ENCODE measurements at regions not wholly inside any gene's neighbourhood (a gene's known extent, or its start where the extent isn't known, plus 50 kb on each side); places are given as distances from the start of the nearest gene placed in this dataset.
A peak's percentile ranks its signal among the peaks of the same experiment; 100 is the strongest.

DNA sequence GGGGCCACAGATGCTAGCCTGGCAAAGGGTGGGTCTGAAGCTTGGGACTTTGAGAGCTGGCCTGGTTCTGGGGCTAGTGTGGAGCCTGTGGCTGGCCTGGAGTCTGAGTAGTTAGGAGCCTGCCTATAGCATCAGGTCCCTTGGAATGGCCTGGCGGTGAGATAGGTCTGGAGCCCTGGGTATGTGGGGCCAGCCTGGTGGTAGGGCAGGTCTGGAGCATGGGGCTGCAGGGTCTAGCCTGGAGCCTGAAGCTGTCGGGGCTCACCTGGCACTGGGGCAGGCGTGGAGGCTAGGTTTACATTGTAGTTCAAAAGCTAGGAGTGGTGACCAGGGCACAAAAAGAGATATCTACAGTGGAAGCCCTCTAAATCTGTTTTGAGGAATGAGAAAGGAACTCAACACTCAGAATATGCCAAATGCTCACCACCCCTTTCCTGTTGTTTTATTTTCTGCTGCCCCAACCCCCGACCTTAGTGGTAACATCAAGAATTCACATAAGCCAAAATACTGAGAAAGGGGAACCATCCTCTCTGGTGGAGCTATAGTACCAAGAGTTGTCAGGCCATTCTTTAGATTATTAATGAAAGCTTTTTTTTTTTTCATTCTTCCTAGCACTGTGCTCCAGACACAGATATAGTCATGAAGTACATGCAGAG, 100.3 kb downstream of the TANC2 start:
- TF ChIP-seq HEYL (CRISPR knock-in tag; IDR thresholded peaks at IDR 0.05) (no peak), ZC3H11A (IDR thresholded peaks at IDR 0.05) (no peak), ESRRA (IDR thresholded peaks at IDR 0.05; ENCODE audit: borderline replicate concordance, low read length) (no peak), RCOR1 (IDR thresholded peaks at IDR 0.05; ENCODE audit: low read depth, low read length) (no peak), FOSB (CRISPR knock-in tag; IDR thresholded peaks at IDR 0.05) (no peak), ZNF302 (CRISPR knock-in tag; IDR thresholded peaks at IDR 0.05) (no peak), MYC (IDR thresholded peaks at IDR 0.05; ENCODE audit: borderline replicate concordance, low read length) (no peak), POLR2AphosphoS2 (conservative IDR thresholded peaks at IDR 0.05; ENCODE audit: low read length) (no peak), RARB (CRISPR knock-in tag; IDR thresholded peaks at IDR 0.05) (no peak), ZFP36 (IDR thresholded peaks at IDR 0.05; ENCODE audit: borderline replicate concordance, partially characterized antibody) (no peak), TP53 (CRISPR knock-in tag; IDR thresholded peaks at IDR 0.05) (no peak)
- TF ChIP-seq, protein P1, sequence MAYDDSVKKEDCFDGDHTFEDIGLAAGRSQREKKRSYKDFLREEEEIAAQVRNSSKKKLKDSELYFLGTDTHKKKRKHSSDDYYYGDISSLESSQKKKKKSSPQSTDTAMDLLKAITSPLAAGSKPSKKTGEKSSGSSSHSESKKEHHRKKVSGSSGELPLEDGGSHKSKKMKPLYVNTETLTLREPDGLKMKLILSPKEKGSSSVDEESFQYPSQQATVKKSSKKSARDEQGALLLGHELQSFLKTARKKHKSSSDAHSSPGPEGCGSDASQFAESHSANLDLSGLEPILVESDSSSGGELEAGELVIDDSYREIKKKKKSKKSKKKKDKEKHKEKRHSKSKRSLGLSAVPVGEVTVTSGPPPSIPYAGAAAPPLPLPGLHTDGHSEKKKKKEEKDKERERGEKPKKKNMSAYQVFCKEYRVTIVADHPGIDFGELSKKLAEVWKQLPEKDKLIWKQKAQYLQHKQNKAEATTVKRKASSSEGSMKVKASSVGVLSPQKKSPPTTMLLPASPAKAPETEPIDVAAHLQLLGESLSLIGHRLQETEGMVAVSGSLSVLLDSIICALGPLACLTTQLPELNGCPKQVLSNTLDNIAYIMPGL (CRISPR knock-in tag; IDR thresholded peaks at IDR 0.05; ENCODE audit: borderline replicate concordance): no peak
- TF ChIP-seq, protein P2, sequence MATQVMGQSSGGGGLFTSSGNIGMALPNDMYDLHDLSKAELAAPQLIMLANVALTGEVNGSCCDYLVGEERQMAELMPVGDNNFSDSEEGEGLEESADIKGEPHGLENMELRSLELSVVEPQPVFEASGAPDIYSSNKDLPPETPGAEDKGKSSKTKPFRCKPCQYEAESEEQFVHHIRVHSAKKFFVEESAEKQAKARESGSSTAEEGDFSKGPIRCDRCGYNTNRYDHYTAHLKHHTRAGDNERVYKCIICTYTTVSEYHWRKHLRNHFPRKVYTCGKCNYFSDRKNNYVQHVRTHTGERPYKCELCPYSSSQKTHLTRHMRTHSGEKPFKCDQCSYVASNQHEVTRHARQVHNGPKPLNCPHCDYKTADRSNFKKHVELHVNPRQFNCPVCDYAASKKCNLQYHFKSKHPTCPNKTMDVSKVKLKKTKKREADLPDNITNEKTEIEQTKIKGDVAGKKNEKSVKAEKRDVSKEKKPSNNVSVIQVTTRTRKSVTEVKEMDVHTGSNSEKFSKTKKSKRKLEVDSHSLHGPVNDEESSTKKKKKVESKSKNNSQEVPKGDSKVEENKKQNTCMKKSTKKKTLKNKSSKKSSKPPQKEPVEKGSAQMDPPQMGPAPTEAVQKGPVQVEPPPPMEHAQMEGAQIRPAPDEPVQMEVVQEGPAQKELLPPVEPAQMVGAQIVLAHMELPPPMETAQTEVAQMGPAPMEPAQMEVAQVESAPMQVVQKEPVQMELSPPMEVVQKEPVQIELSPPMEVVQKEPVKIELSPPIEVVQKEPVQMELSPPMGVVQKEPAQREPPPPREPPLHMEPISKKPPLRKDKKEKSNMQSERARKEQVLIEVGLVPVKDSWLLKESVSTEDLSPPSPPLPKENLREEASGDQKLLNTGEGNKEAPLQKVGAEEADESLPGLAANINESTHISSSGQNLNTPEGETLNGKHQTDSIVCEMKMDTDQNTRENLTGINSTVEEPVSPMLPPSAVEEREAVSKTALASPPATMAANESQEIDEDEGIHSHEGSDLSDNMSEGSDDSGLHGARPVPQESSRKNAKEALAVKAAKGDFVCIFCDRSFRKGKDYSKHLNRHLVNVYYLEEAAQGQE (IDR thresholded peaks at IDR 0.05): no peak
- ATAC-seq (no peak; a peak in 2 of 6 replicates), DNase-seq (ENCODE audit: low read depth in 1 of 2, low spot score in 1 of 2) (no peak), FAIRE-seq (no peak)
- ChIA-PET POLR2A (no interaction called here), CTCF (interaction anchor here (0.8 to 1.5 kb wide), 4 partner anchors 9 to 363 kb away, joined by 3 to 5 read pairs (median 4); no protein-coding TSS in a partner anchor)
- no peaks in the 10 kb centered on the region for H3K4me1 ChIP-seq
- no peak overlapping the region for H3K27ac ChIP-seq
- no peaks in the 10 kb centered on the region for H3K9me3 ChIP-seq
- no peak overlapping the region for H3K4me2 ChIP-seq
- WGBS (ENCODE audit: missing lambda C conversion rate): 93% methylated on average over 4 of the region's 4 CpGs
- no peak overlapping the region for H3K4me3 ChIP-seq

DNA sequence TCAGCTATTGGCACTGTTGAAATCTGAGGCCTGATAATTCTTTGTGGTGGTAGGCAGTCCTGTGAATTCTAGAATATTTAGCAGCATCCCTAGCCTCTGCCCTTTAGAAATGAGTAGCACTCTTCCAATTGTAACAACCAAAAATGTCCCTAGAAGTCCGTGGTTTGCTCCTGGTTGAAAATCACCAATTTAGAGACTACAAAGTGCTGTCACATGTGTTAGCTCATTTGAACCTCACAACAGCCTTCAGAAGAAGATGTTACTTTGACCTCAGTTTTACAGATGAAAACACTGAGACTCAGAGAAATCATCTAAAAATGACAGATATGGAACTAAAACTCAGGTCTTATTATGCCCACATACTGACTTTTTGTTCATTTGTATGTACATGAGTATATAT, 103.2 kb downstream of the TANC2 start:
- DNase-seq (ENCODE audit: low read depth in 1 of 2, low spot score in 1 of 2) (no peak), ATAC-seq (no peak), FAIRE-seq (no peak)
- TF ChIP-seq SMC3 (IDR thresholded peaks at IDR 0.05): no peak
- TF ChIP-seq EHMT2 (IDR thresholded peaks at IDR 0.05; ENCODE audit: low read depth): no peak
- no peak for TF ChIP-seq HOXB13 (CRISPR knock-in tag; IDR thresholded peaks at IDR 0.05; ENCODE audit: low read depth)
- H3K4me3 ChIP-seq: no peak overlapping the region
- no peak overlapping the region for H3K4me2 ChIP-seq
- no peaks in the 10 kb centered on the region for H3K4me1 ChIP-seq
- H3K9me3 ChIP-seq: no peaks in the 10 kb centered on the region
- POLR2A ChIA-PET: no interaction called here
- CTCF ChIA-PET: interaction anchor here (1.3 kb wide), 1 partner anchor 36 kb away, joined by 3 read pairs; no protein-coding TSS in a partner anchor
- no peak overlapping the region for H3K27ac ChIP-seq
- WGBS (ENCODE audit: missing lambda C conversion rate): 90% methylated on average over 1 of the region's 1 CpG

DNA sequence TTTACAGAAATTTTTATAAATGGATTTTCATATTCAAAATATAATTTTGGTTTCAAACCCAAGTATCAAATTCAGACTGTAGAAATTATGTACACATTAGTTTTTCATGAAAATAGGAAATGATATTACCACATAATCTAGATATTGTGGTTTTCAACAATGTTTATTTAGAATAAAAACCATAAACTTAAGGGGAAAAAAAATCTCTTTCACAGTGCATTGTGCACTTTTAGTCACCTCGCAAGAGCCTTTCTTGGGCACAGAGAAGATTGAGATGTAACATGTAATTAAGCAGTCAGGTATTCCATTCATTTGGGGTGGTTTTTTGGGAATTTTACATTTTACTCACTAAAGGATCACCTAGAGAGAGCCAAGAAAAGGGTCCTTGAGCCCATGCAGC, 104.0 kb downstream of the TANC2 start:
- Histone ChIP-seq H3K9me3 (no peaks in the 10 kb centered on the region), H3K27ac (no peak overlapping the region), H3K4me1 (no peaks in the 10 kb centered on the region), H3K4me3 (no peak overlapping the region), H3K4me2 (no peak overlapping the region)
- WGBS (ENCODE audit: missing lambda C conversion rate): 97% methylated on average over 1 of the region's 1 CpG
- FAIRE-seq (peak; percentile 65), ATAC-seq (no peak), DNase-seq (ENCODE audit: low read depth in 1 of 2, low spot score in 1 of 2) (no peak)
- CTCF ChIA-PET: no interaction called here
- POLR2A ChIA-PET: no interaction called here
- TF ChIP-seq NR3C1 (IDR thresholded peaks at IDR 0.05) (no peak), MAZ (IDR thresholded peaks at IDR 0.05; ENCODE audit: borderline replicate concordance, low read depth, low read length) (no peak), RARB (CRISPR knock-in tag; IDR thresholded peaks at IDR 0.05) (no peak), NFE2L2 (conservative IDR thresholded peaks at IDR 0.05; ENCODE audit: low read length) (no peak), MYC (IDR thresholded peaks at IDR 0.05; ENCODE audit: borderline replicate concordance, low read length) (no peak), SREBF2 (IDR thresholded peaks at IDR 0.05) (no peak), ZNF302 (CRISPR knock-in tag; IDR thresholded peaks at IDR 0.05) (no peak), NPAS2 (CRISPR knock-in tag; IDR thresholded peaks at IDR 0.05; ENCODE audit: borderline replicate concordance) (no peak)
- TF ChIP-seq, protein P3, sequence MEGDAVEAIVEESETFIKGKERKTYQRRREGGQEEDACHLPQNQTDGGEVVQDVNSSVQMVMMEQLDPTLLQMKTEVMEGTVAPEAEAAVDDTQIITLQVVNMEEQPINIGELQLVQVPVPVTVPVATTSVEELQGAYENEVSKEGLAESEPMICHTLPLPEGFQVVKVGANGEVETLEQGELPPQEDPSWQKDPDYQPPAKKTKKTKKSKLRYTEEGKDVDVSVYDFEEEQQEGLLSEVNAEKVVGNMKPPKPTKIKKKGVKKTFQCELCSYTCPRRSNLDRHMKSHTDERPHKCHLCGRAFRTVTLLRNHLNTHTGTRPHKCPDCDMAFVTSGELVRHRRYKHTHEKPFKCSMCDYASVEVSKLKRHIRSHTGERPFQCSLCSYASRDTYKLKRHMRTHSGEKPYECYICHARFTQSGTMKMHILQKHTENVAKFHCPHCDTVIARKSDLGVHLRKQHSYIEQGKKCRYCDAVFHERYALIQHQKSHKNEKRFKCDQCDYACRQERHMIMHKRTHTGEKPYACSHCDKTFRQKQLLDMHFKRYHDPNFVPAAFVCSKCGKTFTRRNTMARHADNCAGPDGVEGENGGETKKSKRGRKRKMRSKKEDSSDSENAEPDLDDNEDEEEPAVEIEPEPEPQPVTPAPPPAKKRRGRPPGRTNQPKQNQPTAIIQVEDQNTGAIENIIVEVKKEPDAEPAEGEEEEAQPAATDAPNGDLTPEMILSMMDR (IDR thresholded peaks at IDR 0.05): no peak
- TF ChIP-seq, protein P4, sequence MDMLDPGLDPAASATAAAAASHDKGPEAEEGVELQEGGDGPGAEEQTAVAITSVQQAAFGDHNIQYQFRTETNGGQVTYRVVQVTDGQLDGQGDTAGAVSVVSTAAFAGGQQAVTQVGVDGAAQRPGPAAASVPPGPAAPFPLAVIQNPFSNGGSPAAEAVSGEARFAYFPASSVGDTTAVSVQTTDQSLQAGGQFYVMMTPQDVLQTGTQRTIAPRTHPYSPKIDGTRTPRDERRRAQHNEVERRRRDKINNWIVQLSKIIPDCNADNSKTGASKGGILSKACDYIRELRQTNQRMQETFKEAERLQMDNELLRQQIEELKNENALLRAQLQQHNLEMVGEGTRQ (IDR thresholded peaks at IDR 0.05): no peak
- TF ChIP-seq, protein P1 (CRISPR knock-in tag; IDR thresholded peaks at IDR 0.05; ENCODE audit: borderline replicate concordance): no peak

Data from A549 (cell line).